Ishikawa (cell line): ENCODE measurements at regions not wholly inside any gene's neighbourhood (a gene's known extent, or its start where the extent isn't known, plus 50 kb on each side); places are given as distances from the start of the nearest gene placed in this dataset.

Source experiments
- CEBPB ChIP-seq: IDR thresholded peaks from 2 replicates; pipeline ENCODE4 v1.6.1; 2012
- CREB1 ChIP-seq: IDR thresholded peaks from 2 replicates; pipeline ENCODE4 v1.6.1; 2012; ENCODE audit warnings: low read depth
- EGR1 ChIP-seq: IDR thresholded peaks from 2 replicates; pipeline ENCODE4 v1.6.1; 2012
- EP300 ChIP-seq: IDR thresholded peaks from 2 replicates; pipeline ENCODE4 v1.6.1; 2012; ENCODE audit warnings: borderline replicate concordance
- FOXM1 ChIP-seq: IDR thresholded peaks from 2 replicates; pipeline ENCODE4 v1.6.1; 2012; ENCODE audit warnings: low read depth, borderline replicate concordance
- MAX ChIP-seq: IDR thresholded peaks from 2 replicates; pipeline ENCODE4 v1.6.1; 2012
- NFIC ChIP-seq: IDR thresholded peaks from 2 replicates; pipeline ENCODE4 v1.6.1; 2012
- RAD21 ChIP-seq: IDR thresholded peaks from 2 replicates; pipeline ENCODE4 v1.6.1; 2012; ENCODE audit warnings: low read depth
- REST ChIP-seq: IDR thresholded peaks from 2 replicates; pipeline ENCODE4 v1.6.1; 2012; ENCODE audit warnings: low read depth, mild to moderate bottlenecking
- TAF1 ChIP-seq: IDR thresholded peaks from 2 replicates; pipeline ENCODE4 v1.6.1; 2012; ENCODE audit warnings: low read depth, mild to moderate bottlenecking
- TCF12 ChIP-seq: IDR thresholded peaks from 2 replicates; pipeline ENCODE4 v1.6.1; 2012; ENCODE audit warnings: low read depth
- TEAD4 ChIP-seq: IDR thresholded peaks from 2 replicates; pipeline ENCODE4 v1.6.1; 2012
- USF1 ChIP-seq: IDR thresholded peaks from 2 replicates; pipeline ENCODE4 v1.6.1; 2012
- YY1 ChIP-seq: IDR thresholded peaks from 2 replicates; pipeline ENCODE4 v1.6.1; 2012; ENCODE audit warnings: low read depth
- ZBTB7A ChIP-seq: IDR thresholded peaks from 2 replicates; pipeline ENCODE4 v1.6.1; 2012; ENCODE audit warnings: low read depth

- TF ChIP-seq YY1 (no peak), RAD21 (no peak), USF1 (no peak), FOXM1 (no peak), NFIC (no peak), ZBTB7A (no peak), EP300 (no peak), REST (no peak), CEBPB (no peak), EGR1 (no peak), TEAD4 (no peak), TCF12 (no peak), MAX (no peak)
These were observed 104.8 kb upstream of the MIR17HG start for GRCh38 chr13:91242652-91243051.

GRCh38 chr13:91245288-91245687 is 102.2 kb upstream of the MIR17HG start:
- TF ChIP-seq TAF1 (no peak), NFIC (no peak), USF1 (no peak), CEBPB (no peak)

GRCh38 chr13:91247768-91248167 is 99.7 kb upstream of the MIR17HG start:
- peak; percentile 61 for TF ChIP-seq RAD21
- TF ChIP-seq CEBPB: no peak

- TF ChIP-seq RAD21 (no peak), MAX (no peak), FOXM1 (no peak), CREB1 (no peak), TAF1 (no peak), CEBPB (no peak), TCF12 (no peak), ZBTB7A (no peak), EGR1 (no peak), TEAD4 (no peak), YY1 (no peak), EP300 (no peak), USF1 (no peak), NFIC (no peak)
These were observed 99.2 kb upstream of the MIR17HG start for GRCh38 chr13:91248249-91248648.

GRCh38 chr13:91249370-91249769 is 98.1 kb upstream of the MIR17HG start:
- TF ChIP-seq CREB1 (no peak), NFIC (no peak), EGR1 (no peak), TAF1 (no peak), EP300 (no peak), TCF12 (no peak), ZBTB7A (no peak), MAX (no peak), REST (no peak), TEAD4 (no peak), RAD21 (no peak), USF1 (no peak), FOXM1 (no peak), CEBPB (no peak), YY1 (no peak)

GRCh38 chr13:91249861-91250260 is 97.6 kb upstream of the MIR17HG start:
- TF ChIP-seq RAD21 (no peak), CREB1 (no peak), NFIC (no peak), YY1 (no peak), EGR1 (no peak), ZBTB7A (no peak), FOXM1 (no peak), MAX (no peak), TAF1 (no peak), CEBPB (no peak), EP300 (no peak), TCF12 (no peak), TEAD4 (no peak)
